ENCODE measurements at regions not wholly inside any gene's neighbourhood (a gene's known extent, or its start where the extent isn't known, plus 50 kb on each side); places are given as distances from the start of the nearest gene placed in this dataset.

DNA sequence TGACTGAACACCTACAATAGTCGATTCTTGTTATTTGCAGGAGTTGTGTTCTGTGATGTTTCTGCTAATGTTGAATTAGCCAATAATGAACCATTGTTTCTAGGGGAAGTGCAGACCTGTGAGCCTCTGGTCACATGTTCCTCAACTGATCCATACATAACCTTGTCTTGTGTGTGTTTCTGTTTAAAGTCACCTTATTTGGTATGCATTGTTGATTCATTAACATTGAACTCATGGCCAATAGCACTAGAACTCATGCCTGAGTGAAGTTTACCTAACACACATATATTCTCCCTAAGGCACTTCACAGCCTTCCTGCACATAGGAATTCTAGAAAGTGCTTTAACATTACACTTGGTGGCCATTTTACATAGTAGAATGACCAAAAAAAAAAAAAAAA, 271.8 kb upstream of the PLET1 start:
- TF ChIP-seq, protein P1, sequence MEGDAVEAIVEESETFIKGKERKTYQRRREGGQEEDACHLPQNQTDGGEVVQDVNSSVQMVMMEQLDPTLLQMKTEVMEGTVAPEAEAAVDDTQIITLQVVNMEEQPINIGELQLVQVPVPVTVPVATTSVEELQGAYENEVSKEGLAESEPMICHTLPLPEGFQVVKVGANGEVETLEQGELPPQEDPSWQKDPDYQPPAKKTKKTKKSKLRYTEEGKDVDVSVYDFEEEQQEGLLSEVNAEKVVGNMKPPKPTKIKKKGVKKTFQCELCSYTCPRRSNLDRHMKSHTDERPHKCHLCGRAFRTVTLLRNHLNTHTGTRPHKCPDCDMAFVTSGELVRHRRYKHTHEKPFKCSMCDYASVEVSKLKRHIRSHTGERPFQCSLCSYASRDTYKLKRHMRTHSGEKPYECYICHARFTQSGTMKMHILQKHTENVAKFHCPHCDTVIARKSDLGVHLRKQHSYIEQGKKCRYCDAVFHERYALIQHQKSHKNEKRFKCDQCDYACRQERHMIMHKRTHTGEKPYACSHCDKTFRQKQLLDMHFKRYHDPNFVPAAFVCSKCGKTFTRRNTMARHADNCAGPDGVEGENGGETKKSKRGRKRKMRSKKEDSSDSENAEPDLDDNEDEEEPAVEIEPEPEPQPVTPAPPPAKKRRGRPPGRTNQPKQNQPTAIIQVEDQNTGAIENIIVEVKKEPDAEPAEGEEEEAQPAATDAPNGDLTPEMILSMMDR (IDR thresholded peaks at IDR 0.05): no peak
- TF ChIP-seq PRDM15 (CRISPR knock-in tag; IDR thresholded peaks at IDR 0.05) (no peak), SP1 (CRISPR knock-in tag; conservative IDR thresholded peaks at IDR 0.05) (no peak), JUN (CRISPR knock-in tag; IDR thresholded peaks at IDR 0.05) (no peak), FOXJ3 (CRISPR knock-in tag; IDR thresholded peaks at IDR 0.05; ENCODE audit: borderline replicate concordance) (no peak), ZNF121 (CRISPR knock-in tag; IDR thresholded peaks at IDR 0.05) (no peak), CBFB (CRISPR knock-in tag; IDR thresholded peaks at IDR 0.05; ENCODE audit: low read depth) (no peak), ARID4B (CRISPR knock-in tag; IDR thresholded peaks at IDR 0.05; ENCODE audit: borderline replicate concordance) (no peak), ZBTB21 (CRISPR knock-in tag; IDR thresholded peaks at IDR 0.05; ENCODE audit: borderline replicate concordance) (no peak), MAX (CRISPR knock-in tag; IDR thresholded peaks at IDR 0.05) (no peak), ATF2 (CRISPR knock-in tag; IDR thresholded peaks at IDR 0.05; ENCODE audit: borderline replicate concordance, low read depth) (no peak), USF2 (CRISPR knock-in tag; IDR thresholded peaks at IDR 0.05) (no peak)
- TF ChIP-seq, protein P2, sequence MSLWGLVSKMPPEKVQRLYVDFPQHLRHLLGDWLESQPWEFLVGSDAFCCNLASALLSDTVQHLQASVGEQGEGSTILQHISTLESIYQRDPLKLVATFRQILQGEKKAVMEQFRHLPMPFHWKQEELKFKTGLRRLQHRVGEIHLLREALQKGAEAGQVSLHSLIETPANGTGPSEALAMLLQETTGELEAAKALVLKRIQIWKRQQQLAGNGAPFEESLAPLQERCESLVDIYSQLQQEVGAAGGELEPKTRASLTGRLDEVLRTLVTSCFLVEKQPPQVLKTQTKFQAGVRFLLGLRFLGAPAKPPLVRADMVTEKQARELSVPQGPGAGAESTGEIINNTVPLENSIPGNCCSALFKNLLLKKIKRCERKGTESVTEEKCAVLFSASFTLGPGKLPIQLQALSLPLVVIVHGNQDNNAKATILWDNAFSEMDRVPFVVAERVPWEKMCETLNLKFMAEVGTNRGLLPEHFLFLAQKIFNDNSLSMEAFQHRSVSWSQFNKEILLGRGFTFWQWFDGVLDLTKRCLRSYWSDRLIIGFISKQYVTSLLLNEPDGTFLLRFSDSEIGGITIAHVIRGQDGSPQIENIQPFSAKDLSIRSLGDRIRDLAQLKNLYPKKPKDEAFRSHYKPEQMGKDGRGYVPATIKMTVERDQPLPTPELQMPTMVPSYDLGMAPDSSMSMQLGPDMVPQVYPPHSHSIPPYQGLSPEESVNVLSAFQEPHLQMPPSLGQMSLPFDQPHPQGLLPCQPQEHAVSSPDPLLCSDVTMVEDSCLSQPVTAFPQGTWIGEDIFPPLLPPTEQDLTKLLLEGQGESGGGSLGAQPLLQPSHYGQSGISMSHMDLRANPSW (CRISPR knock-in tag; conservative IDR thresholded peaks at IDR 0.05; ENCODE audit: low read depth): no peak
- TF ChIP-seq, protein P3, sequence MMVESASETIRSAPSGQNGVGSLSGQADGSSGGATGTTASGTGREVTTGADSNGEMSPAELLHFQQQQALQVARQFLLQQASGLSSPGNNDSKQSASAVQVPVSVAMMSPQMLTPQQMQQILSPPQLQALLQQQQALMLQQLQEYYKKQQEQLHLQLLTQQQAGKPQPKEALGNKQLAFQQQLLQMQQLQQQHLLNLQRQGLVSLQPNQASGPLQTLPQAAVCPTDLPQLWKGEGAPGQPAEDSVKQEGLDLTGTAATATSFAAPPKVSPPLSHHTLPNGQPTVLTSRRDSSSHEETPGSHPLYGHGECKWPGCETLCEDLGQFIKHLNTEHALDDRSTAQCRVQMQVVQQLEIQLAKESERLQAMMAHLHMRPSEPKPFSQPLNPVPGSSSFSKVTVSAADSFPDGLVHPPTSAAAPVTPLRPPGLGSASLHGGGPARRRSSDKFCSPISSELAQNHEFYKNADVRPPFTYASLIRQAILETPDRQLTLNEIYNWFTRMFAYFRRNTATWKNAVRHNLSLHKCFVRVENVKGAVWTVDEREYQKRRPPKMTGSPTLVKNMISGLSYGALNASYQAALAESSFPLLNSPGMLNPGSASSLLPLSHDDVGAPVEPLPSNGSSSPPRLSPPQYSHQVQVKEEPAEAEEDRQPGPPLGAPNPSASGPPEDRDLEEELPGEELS (CRISPR knock-in tag; IDR thresholded peaks at IDR 0.05): no peak

Data from WTC11 (cell line).